Left lung (tissue), 4 donors: ENCODE measurements at regions not wholly inside any gene's neighbourhood (a gene's known extent, or its start where the extent isn't known, plus 50 kb on each side); places are given as distances from the start of the nearest gene placed in this dataset.

Experiments
- ATAC-seq: fragments of 200-7000 bp; cut with Tn5 transposase; one replicate; pipeline ENCODE4 v1.9.1; 2020; ENCODE audit warnings: moderate library complexity
- DNase-seq, 4 donors: peaks; one replicate each; pipeline ENCODE4 v3.0.0-alpha.2; 2013 to 2020
- H3K27ac ChIP-seq, 2 donors: fragments of 200-600 bp; sonication (generic) in 1 of 2; one replicate each; pipeline versions ENCODE4 v1.5.0 to v1.8.0; 2020 to 2021
- H3K27me3 ChIP-seq, 2 donors: fragments of 200-600 bp; sonication (generic) in 1 of 2; one replicate each; pipeline versions ENCODE4 v1.5.0 to v1.8.0; 2020 to 2021
- H3K36me3 ChIP-seq, 2 donors: fragments of 200-600 bp; sonication (generic) in 1 of 2; one replicate each; pipeline versions ENCODE4 v1.5.0 to v1.8.0; 2020 to 2021
- H3K4me1 ChIP-seq, 2 donors: fragments of 200-600 bp; one replicate each; pipeline ENCODE4 v1.8.0; 2021
- H3K4me3 ChIP-seq, 2 donors: fragments of 200-600 bp; sonication (generic) in 1 of 2; one replicate each; pipeline versions ENCODE4 v1.5.0 to v1.8.0; 2020 to 2021; ENCODE audit warnings: mild to moderate bottlenecking in 1 of 2
- H3K9me3 ChIP-seq, 2 donors: fragments of 200-600 bp; sonication (generic) in 1 of 2; one replicate each; pipeline versions ENCODE4 v1.5.0 to v1.8.0; 2020 to 2021
- intact Hi-C, 2 donors: fragments of 100-400 bp; cut with DNase I; formaldehyde crosslinking; loops; one replicate each; pipeline versions ENCODE4 v1.11.2 to v1.14.2; 2022
- TF ChIP-seq, protein P1 (sequence below), 2 donors: fragments of 200-600 bp; sonication (generic) in 1 of 2; IDR thresholded peaks; one replicate each; pipeline versions ENCODE4 v1.5.0 to v1.8.0; 2021; ENCODE audit warnings: antibody characterized with exemption in 2 of 2
- donor health status: DM: no; HTN: yes; CAD: no.
- donor health status: DM: no; HTN: no; CAD: no.

DNA sequence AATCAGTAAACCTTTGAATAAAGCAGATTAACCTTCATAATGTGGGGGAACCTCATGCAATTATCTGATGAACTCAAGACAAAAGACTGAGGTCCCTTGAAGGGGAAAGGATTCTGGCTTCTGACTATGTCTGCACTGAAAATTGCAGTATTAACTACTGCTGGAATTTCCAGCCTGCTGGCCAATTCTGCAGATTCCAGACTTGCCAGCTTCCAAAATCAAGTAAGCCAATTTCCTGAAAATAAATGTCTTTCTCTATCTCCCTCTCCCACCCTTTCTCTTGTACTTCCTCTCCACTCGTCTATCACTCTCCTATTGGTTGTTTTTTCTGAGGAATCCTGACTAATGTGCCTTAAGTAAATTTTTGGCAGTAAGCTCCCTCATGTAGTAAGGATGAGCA lies 1479.9 kb upstream of the PRR20A start:
- TF ChIP-seq, protein P1, sequence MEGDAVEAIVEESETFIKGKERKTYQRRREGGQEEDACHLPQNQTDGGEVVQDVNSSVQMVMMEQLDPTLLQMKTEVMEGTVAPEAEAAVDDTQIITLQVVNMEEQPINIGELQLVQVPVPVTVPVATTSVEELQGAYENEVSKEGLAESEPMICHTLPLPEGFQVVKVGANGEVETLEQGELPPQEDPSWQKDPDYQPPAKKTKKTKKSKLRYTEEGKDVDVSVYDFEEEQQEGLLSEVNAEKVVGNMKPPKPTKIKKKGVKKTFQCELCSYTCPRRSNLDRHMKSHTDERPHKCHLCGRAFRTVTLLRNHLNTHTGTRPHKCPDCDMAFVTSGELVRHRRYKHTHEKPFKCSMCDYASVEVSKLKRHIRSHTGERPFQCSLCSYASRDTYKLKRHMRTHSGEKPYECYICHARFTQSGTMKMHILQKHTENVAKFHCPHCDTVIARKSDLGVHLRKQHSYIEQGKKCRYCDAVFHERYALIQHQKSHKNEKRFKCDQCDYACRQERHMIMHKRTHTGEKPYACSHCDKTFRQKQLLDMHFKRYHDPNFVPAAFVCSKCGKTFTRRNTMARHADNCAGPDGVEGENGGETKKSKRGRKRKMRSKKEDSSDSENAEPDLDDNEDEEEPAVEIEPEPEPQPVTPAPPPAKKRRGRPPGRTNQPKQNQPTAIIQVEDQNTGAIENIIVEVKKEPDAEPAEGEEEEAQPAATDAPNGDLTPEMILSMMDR (IDR thresholded peaks at IDR 0.05), result no peak
- ATAC-seq (no peak), DNase-seq (peak in 1 of 4 donors; percentile 12)

DNA sequence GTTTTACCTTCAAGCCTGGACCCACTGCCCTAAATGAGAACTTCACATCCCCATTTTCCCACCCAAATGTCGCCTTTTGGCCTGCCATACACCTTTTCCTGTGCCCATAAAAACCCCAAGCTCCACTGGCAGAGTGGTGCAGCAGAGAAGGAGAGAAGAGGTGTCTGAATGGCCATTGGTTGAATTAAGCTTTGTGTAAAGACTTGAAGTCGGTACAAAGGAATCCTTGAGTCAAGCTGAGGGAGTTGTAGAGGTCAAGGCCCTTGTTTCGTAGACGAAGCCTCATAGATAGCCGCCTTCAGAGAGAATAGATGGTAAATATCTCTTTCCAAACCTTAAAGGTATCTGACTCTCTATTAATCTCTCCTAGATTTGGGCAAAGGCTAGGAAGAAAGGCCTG lies 1479.2 kb upstream of the PRR20A start:
- TF ChIP-seq, protein P1 (IDR thresholded peaks at IDR 0.05), result no peak
- ATAC-seq (no peak), DNase-seq (no peak)
- H3K9me3 ChIP-seq, result no peaks in the 10 kb centered on the region
- intact Hi-C loops, result no loop called here
- no peaks in the 10 kb centered on the region for H3K27me3 ChIP-seq
- H3K4me3 ChIP-seq, result no peak overlapping the region
- no peaks in the 10 kb centered on the region for H3K36me3 ChIP-seq
- no peaks in the 10 kb centered on the region for H3K4me1 ChIP-seq
- H3K27ac ChIP-seq, result no peak overlapping the region

More for the DNA sequence above, 1479.9 kb upstream of the PRR20A start:
- Histone ChIP-seq H3K27me3 (no peaks in the 10 kb centered on the region), H3K9me3 (no peaks in the 10 kb centered on the region), H3K4me3 (no peak overlapping the region), H3K36me3 (no peaks in the 10 kb centered on the region), H3K4me1 (no peaks in the 10 kb centered on the region), H3K27ac (no peak overlapping the region)
- intact Hi-C loops, result no loop called here

DNA sequence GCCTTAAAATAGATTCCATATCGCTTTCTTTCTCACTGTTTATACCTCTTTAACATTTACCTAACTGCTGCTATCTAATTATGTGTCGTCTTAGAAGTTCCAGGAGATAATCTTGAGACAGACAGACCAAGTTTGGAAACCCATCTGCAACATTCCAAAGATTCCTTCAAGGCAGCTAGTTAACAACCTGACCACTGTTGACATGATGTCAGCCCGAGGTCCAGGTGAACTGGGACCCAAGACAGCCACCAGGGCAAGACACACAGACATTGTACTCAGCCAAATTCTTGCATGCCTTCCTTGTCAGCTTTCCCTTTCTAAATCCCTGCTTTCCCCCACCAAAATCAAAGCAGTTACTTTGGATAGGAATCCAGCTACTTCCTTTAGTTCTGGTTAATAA lies 1476.5 kb upstream of the PRR20A start:
- Histone ChIP-seq H3K4me1 (no peaks in the 10 kb centered on the region), H3K4me3 (no peak overlapping the region), H3K27me3 (no peaks in the 10 kb centered on the region), H3K27ac (no peak overlapping the region), H3K36me3 (no peaks in the 10 kb centered on the region), H3K9me3 (no peaks in the 10 kb centered on the region)
- intact Hi-C loops, result no loop called here
- TF ChIP-seq, protein P1 (IDR thresholded peaks at IDR 0.05), result no peak
- no peak for ATAC-seq
- DNase-seq, result no peak

DNA sequence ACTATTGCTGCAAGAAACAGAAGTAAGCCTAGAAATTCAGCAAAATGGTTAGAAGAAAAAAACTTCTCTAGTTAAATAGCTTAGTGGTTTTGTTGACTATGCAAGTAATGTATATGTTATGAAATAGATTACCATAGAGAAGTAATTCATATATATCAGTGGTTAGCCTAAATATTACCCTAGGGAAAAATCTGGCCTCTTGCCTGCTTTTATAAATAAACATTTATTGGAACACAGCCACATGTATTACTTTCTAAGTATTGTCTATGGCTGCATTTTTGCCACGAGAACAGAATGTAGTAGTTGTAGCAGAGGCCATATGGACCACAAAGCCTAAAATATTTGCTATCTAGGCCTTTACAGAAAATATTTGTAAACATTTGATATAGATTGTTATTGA lies 1471.7 kb upstream of the PRR20A start:
- no peaks in the 10 kb centered on the region for H3K27me3 ChIP-seq
- H3K4me3 ChIP-seq, result no peak overlapping the region
- ATAC-seq, result no peak
- peak in 2 of 4 donors; percentile 63 to 67 for DNase-seq
- no peaks in the 10 kb centered on the region for H3K36me3 ChIP-seq
- no peak overlapping the region for H3K27ac ChIP-seq
- TF ChIP-seq, protein P1 (IDR thresholded peaks at IDR 0.05), result no peak
- H3K4me1 ChIP-seq, result no peaks in the 10 kb centered on the region
- no peaks in the 10 kb centered on the region for H3K9me3 ChIP-seq
- intact Hi-C loops, result no loop called here

DNA sequence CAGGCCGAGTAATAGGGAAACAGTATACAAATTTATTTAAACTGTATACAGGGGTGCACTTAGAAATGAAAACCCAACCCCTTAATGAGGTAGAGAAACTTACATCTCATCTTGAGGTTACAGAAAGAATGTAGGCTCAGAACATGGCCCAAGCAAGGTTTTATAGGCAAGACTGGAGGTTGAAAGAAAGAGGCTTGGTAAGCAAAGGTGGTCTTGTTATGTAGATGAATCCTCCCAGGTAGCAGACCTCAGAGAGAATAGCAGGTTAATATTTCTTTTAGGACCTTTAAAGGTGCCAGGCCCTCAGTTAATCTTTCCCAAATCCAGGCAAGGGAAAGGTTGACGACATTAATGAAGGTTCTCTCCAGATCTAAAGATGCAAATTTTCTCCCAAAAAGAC lies 1466.8 kb upstream of the PRR20A start:
- intact Hi-C loops, result no loop called here
- ATAC-seq, result no peak
- Histone ChIP-seq H3K9me3 (no peaks in the 10 kb centered on the region), H3K36me3 (no peaks in the 10 kb centered on the region), H3K27ac (no peak overlapping the region), H3K4me3 (no peak overlapping the region), H3K27me3 (no peaks in the 10 kb centered on the region), H3K4me1 (no peaks in the 10 kb centered on the region)
- TF ChIP-seq, protein P1 (IDR thresholded peaks at IDR 0.05), result no peak
- no peak for DNase-seq
